ENCODE measurements at regions not wholly inside any gene's neighbourhood (a gene's known extent, or its start where the extent isn't known, plus 50 kb on each side); places are given as distances from the start of the nearest gene placed in this dataset.

- Histone ChIP-seq H3K4me3 (ENCODE audit: insufficient read depth, low read length, poor library complexity, severe bottlenecking) (no peak overlapping the region), H3K4me2 (ENCODE audit: low read depth, low read length, poor library complexity, severe bottlenecking) (no peak overlapping the region), H4K20me1 (ENCODE audit: low read depth, low read length) (no peaks in the 10 kb centered on the region), H3K9me2 (replicated peaks; ENCODE audit: insufficient read depth, low read length) (no peaks in the 10 kb centered on the region), H2AFZ (ENCODE audit: low read depth, low read length, severe bottlenecking) (no peak overlapping the region), H3K9ac (ENCODE audit: low read length) (no peak overlapping the region), H3K9me3 (ENCODE audit: insufficient read depth, low read length) (no peaks in the 10 kb centered on the region), H3K27me3 (ENCODE audit: low read length) (no peaks in the 10 kb centered on the region), H3F3A (ENCODE audit: insufficient read depth) (no peaks in the 10 kb centered on the region), H3K36me3 (ENCODE audit: low read length) (no peaks in the 10 kb centered on the region), H3K27ac (ENCODE audit: low read depth, low read length) (no peak overlapping the region), H3K79me2 (ENCODE audit: insufficient read depth, low read length) (no peaks in the 10 kb centered on the region)
- TF ChIP-seq, protein P1, sequence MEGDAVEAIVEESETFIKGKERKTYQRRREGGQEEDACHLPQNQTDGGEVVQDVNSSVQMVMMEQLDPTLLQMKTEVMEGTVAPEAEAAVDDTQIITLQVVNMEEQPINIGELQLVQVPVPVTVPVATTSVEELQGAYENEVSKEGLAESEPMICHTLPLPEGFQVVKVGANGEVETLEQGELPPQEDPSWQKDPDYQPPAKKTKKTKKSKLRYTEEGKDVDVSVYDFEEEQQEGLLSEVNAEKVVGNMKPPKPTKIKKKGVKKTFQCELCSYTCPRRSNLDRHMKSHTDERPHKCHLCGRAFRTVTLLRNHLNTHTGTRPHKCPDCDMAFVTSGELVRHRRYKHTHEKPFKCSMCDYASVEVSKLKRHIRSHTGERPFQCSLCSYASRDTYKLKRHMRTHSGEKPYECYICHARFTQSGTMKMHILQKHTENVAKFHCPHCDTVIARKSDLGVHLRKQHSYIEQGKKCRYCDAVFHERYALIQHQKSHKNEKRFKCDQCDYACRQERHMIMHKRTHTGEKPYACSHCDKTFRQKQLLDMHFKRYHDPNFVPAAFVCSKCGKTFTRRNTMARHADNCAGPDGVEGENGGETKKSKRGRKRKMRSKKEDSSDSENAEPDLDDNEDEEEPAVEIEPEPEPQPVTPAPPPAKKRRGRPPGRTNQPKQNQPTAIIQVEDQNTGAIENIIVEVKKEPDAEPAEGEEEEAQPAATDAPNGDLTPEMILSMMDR (IDR thresholded peaks at IDR 0.05; ENCODE audit: insufficient read depth, low read length, poor library complexity, severe bottlenecking), result no peak
- TF ChIP-seq EZH2phosphoT487 (conservative IDR thresholded peaks at IDR 0.05; ENCODE audit: low read length), result no peak
These were observed 63.6 kb downstream of the NUDT12 start for GRCh38 chr5:103498800-103499551.

GRCh38 chr5:103498211-103498610 lies 64.4 kb downstream of the NUDT12 start:
- no peaks in the 10 kb centered on the region for H3K27me3 ChIP-seq (ENCODE audit: low read length)
- no peak for TF ChIP-seq EZH2phosphoT487 (conservative IDR thresholded peaks at IDR 0.05; ENCODE audit: low read length)
- TF ChIP-seq, protein P1 (IDR thresholded peaks at IDR 0.05; ENCODE audit: insufficient read depth, low read length, poor library complexity, severe bottlenecking), result no peak
- no peaks in the 10 kb centered on the region for H3K9me2 ChIP-seq (replicated peaks; ENCODE audit: insufficient read depth, low read length)
- H2AFZ ChIP-seq (ENCODE audit: low read depth, low read length, severe bottlenecking), result no peak overlapping the region
- H4K20me1 ChIP-seq (ENCODE audit: low read depth, low read length), result no peaks in the 10 kb centered on the region
- no peak overlapping the region for H3K27ac ChIP-seq (ENCODE audit: low read depth, low read length)
- no peak overlapping the region for H3K4me3 ChIP-seq (ENCODE audit: insufficient read depth, low read length, poor library complexity, severe bottlenecking)
- H3K36me3 ChIP-seq (ENCODE audit: low read length), result no peaks in the 10 kb centered on the region
- H3K9me3 ChIP-seq (ENCODE audit: insufficient read depth, low read length), result no peaks in the 10 kb centered on the region
- no peaks in the 10 kb centered on the region for H3F3A ChIP-seq (ENCODE audit: insufficient read depth)
- H3K4me2 ChIP-seq (ENCODE audit: low read depth, low read length, poor library complexity, severe bottlenecking), result no peak overlapping the region
- H3K9ac ChIP-seq (ENCODE audit: low read length), result no peak overlapping the region
- H3K79me2 ChIP-seq (ENCODE audit: insufficient read depth, low read length), result no peaks in the 10 kb centered on the region

- Histone ChIP-seq H3K9me3 (ENCODE audit: insufficient read depth, low read length) (no peaks in the 10 kb centered on the region), H3K27me3 (ENCODE audit: low read length) (no peaks in the 10 kb centered on the region), H3K4me2 (ENCODE audit: low read depth, low read length, poor library complexity, severe bottlenecking) (no peak overlapping the region), H4K20me1 (ENCODE audit: low read depth, low read length) (no peaks in the 10 kb centered on the region), H3K36me3 (ENCODE audit: low read length) (no peaks in the 10 kb centered on the region), H3K9me2 (replicated peaks; ENCODE audit: insufficient read depth, low read length) (no peaks in the 10 kb centered on the region), H3K27ac (ENCODE audit: low read depth, low read length) (no peak overlapping the region), H3F3A (ENCODE audit: insufficient read depth) (no peaks in the 10 kb centered on the region), H3K4me3 (ENCODE audit: insufficient read depth, low read length, poor library complexity, severe bottlenecking) (no peak overlapping the region), H2AFZ (ENCODE audit: low read depth, low read length, severe bottlenecking) (no peak overlapping the region), H3K79me2 (ENCODE audit: insufficient read depth, low read length) (no peaks in the 10 kb centered on the region), H3K9ac (ENCODE audit: low read length) (no peak overlapping the region)
- no peak for TF ChIP-seq EZH2phosphoT487 (conservative IDR thresholded peaks at IDR 0.05; ENCODE audit: low read length)
- TF ChIP-seq, protein P1 (IDR thresholded peaks at IDR 0.05; ENCODE audit: insufficient read depth, low read length, poor library complexity, severe bottlenecking), result no peak
These were observed 64.8 kb downstream of the NUDT12 start for GRCh38 chr5:103497781-103498180.

All from SU-DHL-6 (cell line).